Hematopoietic multipotent progenitor cell treated with erythropoietin and hydrocortisone succinate and interleukin-3 and kit ligand, for 4 days (in vitro differentiated cells): ENCODE measurements at regions not wholly inside any gene's neighbourhood (a gene's known extent, or its start where the extent isn't known, plus 50 kb on each side); places are given as distances from the start of the nearest gene placed in this dataset.

Experiments used
- DNase-seq: peaks from one replicate; pipeline ENCODE4 v3.0.0-alpha.2; 2015

DNA sequence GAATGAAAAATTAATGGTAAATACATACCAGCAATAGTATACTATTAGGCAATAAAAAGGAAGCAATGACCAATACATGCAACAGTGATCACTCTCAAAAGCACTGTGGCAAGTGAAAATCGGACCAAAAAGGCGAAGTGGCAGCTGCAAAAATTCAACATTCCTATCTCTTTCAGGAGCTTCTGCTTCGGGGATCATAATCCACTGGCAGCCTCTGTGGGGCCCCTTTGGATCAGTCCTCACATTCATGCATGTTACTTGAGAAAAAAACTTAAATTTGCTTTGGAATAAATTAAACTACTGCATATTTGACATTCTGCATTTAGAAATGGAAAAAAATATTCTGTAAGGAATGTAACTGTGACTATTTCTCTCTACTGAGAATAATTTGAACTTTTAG, 425.6 kb downstream of the NR2F2 start:
- no peak for DNase-seq

DNA sequence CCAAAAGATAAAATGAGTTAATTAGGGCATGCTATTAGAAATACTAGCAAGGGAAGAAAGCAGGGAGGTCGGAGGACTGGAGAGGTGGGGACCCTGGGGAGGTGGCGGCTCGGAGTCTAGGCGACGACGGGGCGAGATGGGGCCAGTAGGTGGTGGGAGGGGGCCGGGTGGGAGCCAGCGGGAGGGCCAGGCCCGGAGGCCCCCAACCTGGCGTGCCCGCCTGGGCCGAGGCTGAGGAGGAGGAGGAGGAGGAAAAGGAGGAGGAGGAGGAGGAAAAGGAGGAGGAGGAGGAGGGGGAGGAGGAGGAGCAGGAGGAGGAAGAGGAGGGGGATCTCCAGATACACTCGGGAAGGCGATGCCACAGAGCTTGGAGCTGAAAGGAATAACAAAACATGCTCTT, 426.2 kb downstream of the NR2F2 start:
- no peak for DNase-seq

DNA sequence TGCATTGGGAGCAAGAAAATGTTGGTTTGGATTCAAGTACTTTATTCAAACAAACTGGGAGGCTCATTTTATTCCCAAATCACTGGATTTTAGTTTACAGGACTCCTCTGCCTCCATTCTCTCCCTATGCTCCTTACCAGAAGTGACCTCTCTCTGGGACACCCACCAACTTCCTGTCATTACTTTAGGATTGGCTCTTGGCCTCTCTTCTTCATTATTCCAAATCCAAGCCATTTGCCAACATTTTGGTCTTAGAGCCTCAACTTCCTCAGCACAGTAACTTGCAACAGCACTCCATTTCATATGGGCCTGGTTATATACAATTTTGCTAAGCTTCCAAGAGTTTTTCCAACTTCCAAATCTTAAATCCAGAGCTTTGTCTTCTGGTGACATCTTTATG, 432.1 kb downstream of the NR2F2 start:
- no peak for DNase-seq

DNA sequence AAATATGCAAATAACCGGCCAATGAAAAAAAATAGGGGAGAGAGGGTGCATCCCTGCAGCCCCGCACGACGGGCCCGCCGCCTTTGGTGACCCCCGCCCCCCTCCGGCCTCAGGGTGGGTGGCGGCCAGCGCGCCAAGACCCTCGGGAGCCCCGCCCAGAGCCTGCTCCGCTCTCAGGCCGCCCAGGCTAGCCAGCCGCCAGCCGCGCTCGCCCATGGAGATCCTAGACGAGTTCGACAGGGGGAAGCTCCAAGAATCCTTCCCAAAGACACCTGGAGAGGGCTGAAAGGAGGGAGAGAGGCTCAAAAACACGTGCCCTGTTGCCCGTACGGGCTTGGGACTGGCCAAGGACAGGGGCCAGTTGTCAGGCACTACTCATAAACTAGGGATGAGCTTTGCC, 434.0 kb downstream of the NR2F2 start:
- DNase-seq = no peak

DNA sequence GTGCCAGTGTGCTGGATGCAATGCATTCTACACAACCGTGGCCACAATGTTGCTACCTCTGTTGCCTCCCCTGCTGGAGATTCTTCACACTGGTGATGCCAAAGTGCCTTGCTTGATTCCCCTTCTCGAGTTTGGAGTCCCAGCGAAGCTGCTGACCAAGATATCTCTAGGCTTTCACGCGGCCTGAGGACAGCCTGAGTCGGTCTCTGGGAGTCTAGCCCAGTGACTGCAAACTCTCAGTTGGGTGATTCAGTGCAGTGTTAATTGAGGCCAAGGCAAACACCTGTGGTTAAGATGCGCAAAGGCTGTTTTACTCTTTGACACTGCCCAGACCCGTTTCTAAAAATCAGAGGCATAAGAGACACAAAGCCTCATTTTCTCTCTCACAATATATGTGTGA, 434.4 kb downstream of the NR2F2 start:
- no peak for DNase-seq

DNA sequence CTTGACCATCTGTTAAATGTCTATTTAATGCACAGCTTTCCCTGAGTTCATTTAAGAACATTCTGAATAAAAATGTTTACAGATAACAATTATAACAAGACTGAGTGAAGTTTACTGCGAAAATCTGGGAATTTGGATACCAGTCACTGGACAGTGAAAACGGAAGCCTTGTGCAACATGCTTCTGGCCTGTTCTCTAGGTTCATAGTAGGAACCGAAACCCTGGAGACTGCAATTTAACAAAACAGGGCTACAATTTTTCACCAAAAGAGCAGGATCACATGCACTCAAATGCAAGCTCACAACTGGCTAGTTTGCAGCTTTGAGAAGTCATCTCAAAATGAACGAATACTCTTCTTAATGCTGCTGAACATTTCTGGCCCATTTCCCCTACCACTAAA, 435.9 kb downstream of the NR2F2 start:
- no peak for DNase-seq

DNA sequence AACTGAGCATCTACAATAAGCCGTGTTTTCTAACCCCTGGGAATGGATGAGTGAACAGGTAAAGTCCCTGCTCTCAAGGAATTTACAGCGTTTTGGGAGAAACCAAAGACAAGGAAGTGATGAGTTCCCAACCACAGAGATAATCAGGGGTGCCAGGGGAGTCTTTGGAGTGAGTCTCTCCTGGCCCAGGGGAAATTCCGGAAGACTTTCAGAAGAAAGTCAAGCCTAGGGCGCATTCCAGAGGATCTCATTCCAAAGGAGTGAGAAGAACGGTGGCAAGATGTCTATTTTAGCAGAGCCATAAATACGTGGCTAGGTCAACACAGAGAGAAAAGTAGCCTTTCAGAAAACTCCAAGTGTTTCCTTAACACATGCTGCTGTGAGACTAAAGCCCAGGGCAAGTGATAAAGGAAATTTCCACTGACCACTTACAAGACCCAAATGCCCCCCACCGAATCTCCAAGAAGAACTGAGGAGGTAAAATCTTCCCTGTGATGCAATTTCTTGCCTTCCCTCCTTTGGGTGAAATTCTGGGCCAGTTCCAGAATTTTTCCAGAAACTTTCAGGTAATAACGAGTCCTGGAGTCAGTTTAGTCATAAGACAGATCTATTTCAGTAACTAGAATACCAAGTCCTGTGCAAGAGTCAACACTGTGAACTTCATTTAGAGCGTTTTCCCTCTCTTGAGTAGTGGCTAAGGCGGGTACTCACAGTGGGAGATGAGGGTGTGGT, 437.4 kb downstream of the NR2F2 start:
- no peak for DNase-seq

DNA sequence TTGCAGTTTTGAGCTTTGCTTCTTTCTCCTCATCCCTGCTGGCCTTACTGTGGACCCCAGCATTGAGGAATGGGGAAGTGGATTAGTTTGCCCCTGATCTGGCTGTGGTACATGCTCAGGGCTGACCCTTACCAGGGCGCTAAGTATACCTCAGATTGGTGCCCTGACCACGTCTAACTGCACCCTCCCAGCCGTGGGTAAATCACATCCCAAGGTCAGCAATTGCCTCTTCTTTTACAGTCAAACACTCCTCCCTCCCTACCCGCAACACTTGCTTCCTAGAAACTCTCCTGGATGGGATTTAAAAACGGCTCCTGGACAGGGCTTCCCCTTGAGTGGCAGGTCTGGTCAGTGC, 437.9 kb downstream of the NR2F2 start:
- DNase-seq = no peak

DNA sequence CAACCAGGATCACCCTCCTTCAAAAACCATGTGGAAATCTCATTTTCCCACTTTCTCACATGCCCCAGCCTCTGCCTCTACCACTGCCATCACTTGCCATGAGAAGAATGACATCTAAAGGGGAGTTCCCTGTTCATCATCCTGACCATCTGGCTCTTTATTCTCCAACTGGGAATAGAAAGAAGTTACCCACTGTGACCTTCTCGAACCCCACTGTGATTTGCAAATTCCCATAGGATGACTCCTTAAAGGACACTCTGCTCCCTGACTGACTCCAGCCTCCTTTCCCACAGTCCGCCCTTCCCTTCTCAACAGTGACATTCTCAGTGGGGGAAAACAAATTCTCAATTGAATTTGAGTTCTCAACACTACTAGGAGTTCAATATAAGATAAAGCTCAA, 440.5 kb downstream of the NR2F2 start:
- DNase-seq = no peak

DNA sequence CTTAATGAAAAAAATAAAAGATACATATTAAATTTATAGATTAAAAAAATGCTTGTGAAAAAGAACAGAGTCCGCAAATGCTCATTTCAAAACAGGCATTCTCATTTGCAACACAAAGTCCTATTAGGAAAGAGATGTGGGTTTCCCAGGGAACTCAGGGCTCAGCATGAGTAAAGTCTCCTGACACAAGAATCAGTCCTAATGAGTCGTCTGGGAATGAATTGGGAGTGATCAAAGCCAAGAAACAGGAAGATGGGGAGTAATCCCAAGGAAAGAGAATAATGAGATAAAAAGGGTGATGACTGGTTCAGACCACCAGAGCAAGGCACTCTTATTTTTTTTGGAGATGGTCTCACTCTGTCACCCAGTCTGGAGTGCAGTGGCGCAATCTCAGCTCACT, 443.7 kb downstream of the NR2F2 start:
- no peak for DNase-seq

DNA sequence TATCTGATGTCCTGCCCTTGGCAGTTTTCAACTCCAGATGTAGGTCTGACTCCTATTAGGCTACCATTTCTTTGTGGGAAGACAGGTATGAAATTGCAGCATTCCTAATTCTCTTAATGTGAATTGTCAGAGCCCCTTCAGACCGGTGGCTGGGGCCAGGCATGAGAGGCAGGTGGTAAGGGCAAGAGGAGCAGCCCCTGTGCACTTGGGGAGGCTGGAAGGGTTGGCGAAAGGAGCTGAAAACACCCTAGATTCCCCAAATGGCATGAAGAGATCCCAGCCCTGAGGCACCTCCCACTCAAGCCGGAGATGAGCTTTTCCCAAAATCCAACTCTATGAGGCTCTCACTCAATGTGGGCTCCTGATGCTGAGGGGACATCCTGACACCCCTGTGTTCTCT, 453.2 kb downstream of the NR2F2 start:
- DNase-seq = no peak

DNA sequence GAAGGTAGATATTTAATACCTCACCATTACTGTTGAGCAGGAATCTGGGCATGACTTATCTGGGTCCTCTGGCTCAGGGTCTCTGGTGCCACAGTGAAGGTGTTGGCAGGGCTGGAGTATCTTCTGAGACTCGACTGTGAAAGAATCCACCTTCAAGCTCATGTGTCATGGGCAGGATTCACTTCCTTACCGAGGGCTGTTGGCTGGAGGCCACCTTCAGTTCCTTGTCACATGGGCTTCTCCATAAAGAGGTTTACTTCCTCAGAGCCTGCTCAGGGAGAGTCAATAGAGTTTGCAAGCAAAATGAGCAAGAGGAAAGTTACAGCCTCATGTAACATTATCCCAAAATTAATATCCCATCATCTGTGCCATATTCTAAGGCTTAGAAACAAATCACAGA, 459.5 kb downstream of the NR2F2 start:
- no peak for DNase-seq

DNA sequence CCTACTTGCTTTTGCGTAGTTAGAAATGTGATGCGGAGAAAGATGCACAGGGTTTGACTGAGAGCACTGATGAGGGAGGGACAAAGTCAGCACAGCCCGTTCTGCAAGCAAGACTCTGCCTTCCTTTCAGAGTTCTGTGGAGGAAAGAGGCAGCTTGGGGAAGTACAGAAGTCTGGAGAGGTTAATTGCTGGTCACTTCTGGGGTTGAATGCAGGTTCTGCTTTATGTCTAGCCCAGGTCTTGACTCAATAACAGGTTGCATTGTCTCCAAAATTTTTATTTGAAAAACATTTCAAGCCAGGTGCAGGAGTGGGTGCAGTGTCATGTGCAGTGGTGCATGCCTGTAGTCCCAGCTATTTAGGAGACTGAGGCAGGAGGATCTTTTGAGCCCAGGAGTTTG, 461.7 kb downstream of the NR2F2 start:
- no peak for DNase-seq

DNA sequence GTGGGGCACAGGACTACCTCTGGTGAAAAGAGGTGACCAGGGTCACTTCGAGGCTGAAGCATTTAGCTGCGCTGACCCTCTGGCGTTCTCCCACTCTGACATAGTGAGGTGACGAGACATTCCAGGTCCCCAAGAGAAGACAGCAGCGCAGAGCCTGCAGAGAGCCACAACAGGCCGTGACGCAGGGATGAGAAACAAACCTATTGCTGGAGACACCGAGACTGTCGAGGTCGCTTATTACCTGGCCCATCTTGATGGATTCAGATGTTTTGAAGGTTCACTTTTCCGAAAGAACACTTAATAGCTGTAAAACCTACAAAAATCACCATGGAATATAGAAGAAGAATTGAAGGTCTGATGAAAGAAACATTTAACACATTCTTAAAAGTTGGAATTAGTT, 466.3 kb downstream of the NR2F2 start:
- no peak for DNase-seq

DNA sequence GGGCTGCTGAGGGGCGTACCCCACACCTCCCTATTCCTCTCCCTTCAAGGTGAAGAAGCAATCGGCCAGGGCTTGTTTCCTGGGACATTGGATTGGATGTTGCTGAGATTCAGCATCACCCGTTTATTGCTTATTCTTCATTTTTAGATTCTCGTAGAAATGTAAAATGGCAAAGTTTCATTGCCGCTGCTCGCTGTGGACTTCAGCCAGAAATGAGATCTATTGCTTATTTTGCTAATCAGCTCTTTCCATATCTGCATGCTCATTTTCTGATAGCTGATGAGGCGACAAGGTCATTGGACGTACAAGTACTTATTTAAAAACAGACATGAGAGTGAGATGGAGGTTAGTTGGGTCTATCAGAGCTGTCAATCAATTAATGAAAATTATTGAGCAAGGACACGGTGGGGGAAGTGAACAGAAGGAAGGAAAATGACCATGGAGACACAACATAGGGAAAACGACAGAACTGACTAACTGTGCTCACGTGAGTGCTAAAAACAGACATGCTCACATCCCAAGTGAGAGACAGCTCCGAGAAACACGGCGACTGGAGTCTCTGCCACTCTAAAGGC, 471.2 kb downstream of the NR2F2 start:
- DNase-seq = no peak

DNA sequence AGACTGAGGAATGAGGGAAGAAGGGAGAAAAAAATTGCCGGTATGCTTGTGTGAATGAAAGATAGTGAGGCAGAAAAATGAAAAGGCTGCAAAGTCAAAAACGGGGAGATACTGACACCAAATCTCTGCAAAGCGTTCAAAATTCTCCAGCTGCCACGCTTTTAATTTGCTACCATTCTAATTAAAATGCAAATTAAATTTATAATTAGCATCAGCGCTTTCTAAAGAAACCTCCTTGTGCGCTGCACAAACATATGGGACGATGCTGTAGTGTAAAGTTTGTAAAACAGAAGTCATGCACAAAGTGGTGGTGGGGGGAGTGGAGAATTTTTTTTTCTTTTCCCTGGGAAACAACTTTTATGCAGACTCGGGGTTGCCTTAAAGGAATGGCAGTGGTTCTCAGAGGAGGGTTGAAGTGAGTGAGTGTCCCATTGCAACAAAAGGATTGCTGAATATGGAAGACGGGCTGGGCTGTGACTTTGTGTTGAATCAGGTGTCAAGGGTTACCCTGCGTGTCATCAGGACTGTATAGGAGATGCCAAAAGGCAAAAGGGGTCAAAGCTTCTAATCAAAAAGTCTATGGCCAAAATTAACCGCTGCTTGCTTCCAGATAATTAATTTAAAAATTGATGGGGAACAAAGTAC, 472.2 kb downstream of the NR2F2 start:
- DNase-seq = no peak

DNA sequence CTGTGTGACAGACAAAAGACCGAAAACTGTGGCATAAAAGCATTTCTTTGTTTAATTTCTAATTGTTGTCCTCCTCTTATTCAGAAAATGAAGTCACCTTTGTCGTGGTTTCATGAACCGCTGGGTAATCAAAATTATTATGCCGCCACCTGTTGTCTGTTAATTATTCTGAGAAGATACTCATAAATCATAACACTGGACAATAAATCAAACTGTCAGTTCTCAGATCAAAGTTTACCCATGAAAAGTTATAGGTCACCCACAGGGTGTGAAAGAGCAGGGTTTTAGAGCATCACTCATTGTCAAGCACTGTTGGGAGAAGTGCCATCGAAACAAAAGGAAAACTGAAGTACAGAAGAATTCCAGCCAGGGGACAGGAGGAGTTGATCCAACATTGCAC, 474.3 kb downstream of the NR2F2 start:
- DNase-seq = no peak

DNA sequence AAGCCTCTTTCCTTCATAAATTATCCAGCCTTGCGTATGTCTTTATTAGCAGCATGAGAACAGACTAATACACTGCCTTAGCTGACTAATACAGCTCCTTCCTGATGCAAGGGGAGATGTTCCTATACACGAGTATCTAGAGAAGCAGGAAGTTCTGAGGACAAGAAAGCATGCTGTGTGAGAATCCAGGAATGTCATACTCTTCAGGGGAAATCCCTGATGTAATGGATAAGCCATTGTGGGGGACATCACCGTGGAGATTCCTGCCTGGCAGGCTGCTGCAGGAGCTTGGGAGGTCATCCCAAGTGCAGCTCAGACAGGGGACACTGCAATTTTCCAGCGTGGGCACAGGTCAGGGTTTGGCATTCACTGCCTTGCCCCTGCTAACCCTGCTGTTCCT, 476.9 kb downstream of the NR2F2 start:
- no peak for DNase-seq

DNA sequence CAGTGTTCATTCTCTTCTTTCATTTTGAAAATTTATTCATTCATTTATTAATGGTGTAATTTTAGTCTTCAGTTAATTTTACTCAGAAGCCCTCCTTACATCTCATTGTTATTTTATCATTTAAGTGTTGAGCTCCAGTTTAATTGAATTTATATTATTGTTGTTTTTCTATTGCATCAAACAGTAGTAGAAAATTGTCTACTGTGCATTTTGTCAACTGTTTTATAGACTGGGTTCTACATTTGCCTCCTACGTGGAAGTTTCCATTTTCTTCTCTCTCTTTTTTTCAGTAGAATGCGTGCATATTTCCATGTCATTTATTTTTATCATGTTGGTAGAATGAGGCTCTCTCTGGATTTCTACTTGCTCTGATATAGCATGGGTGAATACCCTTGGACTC, 487.4 kb downstream of the NR2F2 start:
- DNase-seq = no peak

DNA sequence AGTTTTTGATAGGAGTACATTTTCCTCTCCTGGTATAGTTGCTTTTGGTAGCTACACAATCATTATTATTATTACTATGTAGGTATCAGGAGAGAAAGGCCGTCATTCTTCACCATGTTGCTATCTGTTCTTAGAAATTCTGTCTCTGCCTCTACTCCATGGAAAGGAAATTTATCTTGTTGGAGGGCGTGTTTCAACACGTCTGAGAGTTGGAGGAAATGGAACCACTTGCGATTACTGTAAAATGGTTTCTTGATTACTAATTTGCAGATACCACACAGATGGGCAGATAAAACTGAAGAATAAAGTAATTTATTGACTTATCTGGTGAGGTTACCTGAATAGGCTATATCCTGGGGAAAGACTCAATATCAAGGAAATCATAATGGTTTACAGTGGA, 488.4 kb downstream of the NR2F2 start:
- DNase-seq = no peak

DNA sequence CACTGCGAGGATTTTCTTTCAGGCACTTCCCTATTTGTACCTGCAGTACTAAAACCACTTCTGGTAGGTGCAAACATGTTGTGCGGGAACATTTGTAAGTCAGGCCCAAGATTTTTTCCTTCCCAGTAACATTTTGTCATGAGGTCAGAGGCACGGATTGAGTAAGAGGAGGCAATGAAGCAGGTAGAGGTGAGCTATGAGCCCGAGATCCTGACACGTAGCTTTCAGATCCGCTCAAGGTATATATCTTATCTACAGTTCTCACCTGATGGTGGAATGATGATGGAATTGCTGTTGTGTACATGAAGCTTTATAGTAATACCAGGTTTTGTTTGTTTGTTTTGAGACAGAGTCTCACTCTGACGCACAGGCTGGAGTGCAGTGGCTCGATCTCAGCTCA, 497.5 kb downstream of the NR2F2 start:
- no peak for DNase-seq

DNA sequence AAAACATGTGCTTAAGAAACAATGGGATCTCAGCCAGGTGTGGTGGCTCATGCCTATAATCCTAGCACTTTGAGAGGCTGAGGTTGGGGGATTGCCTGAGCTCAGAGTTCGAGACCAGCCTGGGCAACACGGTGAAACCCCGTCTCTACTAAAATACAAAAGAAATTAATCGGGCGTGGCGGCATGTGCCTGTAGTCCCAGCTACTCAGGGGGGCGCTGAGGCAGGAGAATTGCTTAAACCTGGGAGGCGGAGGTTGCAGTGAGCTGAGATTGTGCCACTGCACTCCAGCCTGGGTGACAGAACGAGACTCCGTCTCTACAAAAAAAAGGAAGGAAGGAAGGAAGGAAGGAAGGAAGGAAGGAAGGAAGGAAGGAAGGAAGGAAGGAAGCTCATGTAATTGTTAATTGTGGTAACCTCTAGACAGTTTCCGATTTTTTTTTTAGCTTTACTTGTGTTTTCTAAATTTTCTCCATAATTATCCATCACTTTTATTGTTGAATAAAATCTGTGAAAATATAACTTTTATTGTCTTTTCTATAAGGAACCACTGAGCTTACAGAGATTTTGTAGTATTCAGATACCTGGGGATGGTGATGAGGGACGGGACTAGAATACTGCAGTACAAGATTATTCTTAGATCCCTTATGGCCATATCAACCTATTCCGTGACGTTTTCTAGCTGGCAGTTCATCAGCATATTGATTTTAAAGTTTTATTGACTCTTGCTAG, 506.9 kb downstream of the NR2F2 start:
- DNase-seq = no peak

DNA sequence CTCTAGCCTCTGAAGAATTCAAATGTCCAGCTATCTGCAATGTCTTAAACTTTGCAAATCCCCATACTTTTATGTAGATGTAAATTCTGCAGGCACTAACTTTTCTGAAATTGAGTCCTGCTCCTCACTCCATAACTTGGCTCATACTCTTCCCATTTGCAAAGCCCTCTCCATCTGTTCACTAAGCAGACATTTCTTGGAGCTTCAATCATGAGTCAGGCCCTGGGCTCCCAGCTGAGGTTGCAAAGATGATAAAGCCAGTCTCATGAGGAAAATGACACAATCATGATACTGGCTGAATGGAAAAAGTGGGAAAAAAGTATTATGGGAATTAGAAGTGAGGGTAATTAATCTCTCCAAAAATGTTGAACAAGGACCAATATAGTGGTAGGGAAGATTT, 507.6 kb downstream of the NR2F2 start:
- no peak for DNase-seq

DNA sequence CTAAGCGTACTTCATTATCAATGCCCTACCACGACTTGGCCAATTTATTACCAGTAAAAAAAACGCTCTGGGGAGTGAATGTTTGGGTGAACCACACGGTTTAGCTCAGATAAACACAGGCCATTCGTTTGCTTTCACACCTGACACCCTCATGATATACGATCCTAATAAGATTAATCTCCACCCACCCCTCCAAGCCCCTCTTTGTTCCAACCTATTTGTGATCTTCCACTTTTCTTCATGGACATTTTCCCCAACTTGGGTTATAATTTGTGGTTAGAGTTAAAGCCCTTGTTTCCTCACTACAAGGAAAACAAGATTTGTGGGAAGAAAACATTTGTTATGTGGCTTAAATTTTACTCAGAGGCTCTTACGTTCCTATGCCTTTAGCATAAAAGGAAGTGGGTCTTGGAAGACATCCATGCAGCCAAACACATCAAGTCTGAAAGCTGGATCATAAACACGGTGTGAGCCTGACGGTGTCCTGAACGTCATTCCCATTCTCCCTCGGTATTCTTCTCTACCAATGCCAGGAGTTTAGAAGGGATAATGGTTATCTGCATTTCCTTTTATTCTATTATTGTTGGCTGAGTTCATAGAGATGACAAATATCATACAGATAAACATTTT, 518.9 kb downstream of the NR2F2 start:
- DNase-seq = no peak
